K562 (cell line): ENCODE measurements at regions not wholly inside any gene's neighbourhood (a gene's known extent, or its start where the extent isn't known, plus 50 kb on each side); places are given as distances from the start of the nearest gene placed in this dataset.

ENCODE experiments used
- ATAC-seq: fragments of 200-7000 bp; cut with Tn5 transposase; 3 replicates; pipeline ENCODE4 v1.9.1; 2020; ENCODE audit warnings: moderate library complexity
- BruUV-seq: library from RNA; stranded (reverse); fragments of 400-500 nt; replicated peaks from 2 replicates; lab custom pipeline; 2021; lab: Mats Ljungman, UMichigan
- CTCF ChIA-PET: fragments of 300-600 bp; formaldehyde crosslinking; extraction: SDS; loops from one replicate; lab custom pipeline; 2021; ENCODE audit warnings: low intra/inter-chr PET ratio; lab: Yijun Ruan, JAX
- POLR2A ChIA-PET: fragments of 300-600, 350-650 bp; sonication (Branson Sonifier 250); formaldehyde crosslinking; extraction: SDS; loops from one replicate; lab custom pipeline; 2021; ENCODE audit warnings: antibody characterized with exemption, inconsistent platforms; lab: Yijun Ruan, JAX
- DNase-seq, 4 experiments: peaks; one replicate each; pipeline versions ENCODE4 v3.0.0 to v3.0.0-alpha.2; 2011 to 2018; ENCODE audit warnings: low spot score in 3 of 4, mixed read lengths in 3 of 4; ENCODE audit errors: extremely low read depth in 1 of 4
- FAIRE-seq: peaks from 2 replicates; lab custom pipeline; 2011; peaks lifted over from hg19 to GRCh38; lab: Jason Lieb, UNC
- H2AFZ ChIP-seq: 2 replicates; pipeline ENCODE4 v1.6.0; 2011; ENCODE audit warnings: low read depth, low read length, control low read depth, inconsistent platforms
- H3K27ac ChIP-seq: fragments of 200-600 bp; 3 replicates; pipeline ENCODE4 v1.8.0; 2011; ENCODE audit warnings: low read depth, mild to moderate bottlenecking, control low read depth, inconsistent platforms, low read length, moderate library complexity, mixed read lengths; ENCODE audit errors: extremely low read depth
- H3K27me3 ChIP-seq, 2 experiments: fragments of 300-600 bp in 1 of 2; 2 replicates in 1 of 2; 3 replicates in 1 of 2; pipeline versions ENCODE4 v1.6.0 to v1.8.0; 2011; ENCODE audit warnings: inconsistent platforms in 2 of 2, low read length in 2 of 2, mild to moderate bottlenecking in 1 of 2, mixed read lengths in 1 of 2, moderate library complexity in 1 of 2; ENCODE audit not compliant: control insufficient read depth in 2 of 2, insufficient read depth in 2 of 2
- H3K36me3 ChIP-seq: fragments of 300-600 bp; 3 replicates; pipeline ENCODE4 v1.8.0; 2011; ENCODE audit warnings: mild to moderate bottlenecking, low read length, inconsistent platforms; ENCODE audit not compliant: control insufficient read depth, insufficient read depth
- H3K4me1 ChIP-seq, 2 experiments: fragments of 200-600 bp in 1 of 2; replicated peaks in 1 of 2; 2 replicates in 1 of 2; 3 replicates in 1 of 2; pipeline versions ENCODE4 v1.5.1 to v1.8.0; 2011; ENCODE audit warnings: inconsistent platforms in 2 of 2, low read length in 2 of 2, mild to moderate bottlenecking in 1 of 2, mixed read lengths in 1 of 2, moderate library complexity in 1 of 2; ENCODE audit not compliant: control insufficient read depth in 2 of 2, insufficient read depth in 2 of 2
- H3K4me2 ChIP-seq: 2 replicates; pipeline ENCODE4 v1.6.1; 2011; ENCODE audit warnings: low read length, control low read depth, inconsistent platforms, mixed read lengths; ENCODE audit not compliant: insufficient read depth
- H3K4me3 ChIP-seq: fragments of 200-600 bp; sonication (generic), shearing (Covaris generic); 2 replicates; pipeline ENCODE4 v1.5.1; 2016; ENCODE audit warnings: control low read depth, inconsistent platforms
- H3K79me2 ChIP-seq: fragments of 200-600 bp; 3 replicates; pipeline ENCODE4 v1.8.0; 2011; ENCODE audit warnings: low read length, inconsistent platforms; ENCODE audit not compliant: control insufficient read depth, insufficient read depth
- H3K9ac ChIP-seq, 2 experiments: 2 replicates each; pipeline versions ENCODE4 v1.6.0 to v1.6.1; 2011; ENCODE audit warnings: low read depth in 2 of 2, low read length in 2 of 2, control low read depth in 1 of 2, inconsistent platforms in 1 of 2, mild to moderate bottlenecking in 1 of 2, mixed read lengths in 1 of 2; ENCODE audit not compliant: insufficient read depth in 1 of 2
- H3K9me1 ChIP-seq: one replicate; pipeline ENCODE4 v1.6.0; 2011; ENCODE audit warnings: inconsistent platforms, mild to moderate bottlenecking, low read length, moderate library complexity; ENCODE audit not compliant: control insufficient read depth, insufficient read depth
- H3K9me3 ChIP-seq: replicated peaks from 2 replicates; pipeline ENCODE4 v1.5.1; 2011; ENCODE audit warnings: low read depth, low read length, inconsistent platforms; ENCODE audit not compliant: control insufficient read depth, insufficient read depth
- H4K20me1 ChIP-seq: replicated peaks from 2 replicates; pipeline ENCODE4 v1.6.1; 2011; ENCODE audit warnings: low read length, inconsistent platforms, mixed read lengths; ENCODE audit not compliant: control insufficient read depth, insufficient read depth
- BRF1 ChIP-seq: IDR thresholded peaks from 3 replicates; pipeline ENCODE4 v1.6.1; 2011; ENCODE audit warnings: borderline replicate concordance, mild to moderate bottlenecking; ENCODE audit not compliant: insufficient read length; ENCODE audit errors: extremely low read depth
- GTF2B ChIP-seq: IDR thresholded peaks from 2 replicates; pipeline ENCODE4 v1.6.1; 2011; ENCODE audit not compliant: insufficient read length; ENCODE audit errors: extremely low read depth
- HDAC2 ChIP-seq: fragments of 450-650 bp; IDR thresholded peaks from 2 replicates; pipeline ENCODE4 v1.6.1; 2016; ENCODE audit warnings: mild to moderate bottlenecking
- PTTG1 ChIP-seq: fragments of 450-650 bp; IDR thresholded peaks from 2 replicates; pipeline ENCODE4 v1.6.1; 2016; ENCODE audit warnings: low read depth, mild to moderate bottlenecking, missing genetic modification characterization, missing compliant biosample characterization
- U2AF1 ChIP-seq: fragments of 200-400 bp; formaldehyde crosslinking; optimal IDR thresholded peaks from 2 replicates; pipeline ENCODE3; 2017; ENCODE audit warnings: mild to moderate bottlenecking, low read depth, low read length, moderate library complexity
- ZNF311 ChIP-seq: fragments of 250-450 bp; sonication (Bioruptor Pico); IDR thresholded peaks from 2 replicates; pipeline ENCODE4 v1.4.0; 2020; ENCODE audit warnings: mild to moderate bottlenecking, moderate library complexity
- WGBS: fragments of 100-300 bp; shearing (Covaris generic); methylation state at CpG from one replicate; pipeline ENCODE4 v1.1.6; 2016; ENCODE audit warnings: low coverage, mixed read lengths; ENCODE audit not compliant: insufficient coverage; ENCODE audit errors: missing lambda C conversion rate; 5-methylcytosine and 5-hydroxymethylcytosine counted together
- in situ Hi-C: fragments of 300-500 bp; cut with MboI; formaldehyde crosslinking; loops from 4 replicates; pipeline ENCODE4 v1.15.0; 2018; ENCODE audit warnings: inconsistent platforms, mixed read lengths
- intact Hi-C: fragments of 100-400 bp; cut with micrococcal nuclease; formaldehyde crosslinking; loops from 2 replicates; pipeline ENCODE4 v1.14.2; 2022

GRCh38 chr5:141756196-141756595, 74.2 kb upstream of the ARAP3 start:
- no peak for ATAC-seq
- TF ChIP-seq GTF2B (no peak), U2AF1 (no peak), BRF1 (no peak), HDAC2 (no peak), ZNF311 (no peak), PTTG1 (tag) (no peak)
- no peaks in the 10 kb centered on the region for H3K36me3 ChIP-seq
- H3K9me1 ChIP-seq: no peaks in the 10 kb centered on the region
- H3K9me3 ChIP-seq: no peaks in the 10 kb centered on the region
- DNase-seq: no peak
- no peak overlapping the region for H2AFZ ChIP-seq
- CTCF ChIA-PET: no interaction called here
- in situ Hi-C loops: no loop called here
- no peak for FAIRE-seq
- intact Hi-C loops: loop anchor here (5.0 kb wide), 1 partner anchor 56 kb away; no protein-coding TSS in a partner anchor
- no TSS peak for BruUV-seq
- POLR2A ChIA-PET: interaction anchor here (0.6 kb wide), 1 partner anchor 122 kb away, joined by 4 read pairs; the partner anchor contains the start of gene PCDH1
- H4K20me1 ChIP-seq: peaks cover 18% of the 10 kb centered on the region
- H3K9ac ChIP-seq: no peak overlapping the region
- no peak overlapping the region for H3K4me2 ChIP-seq
- no peak overlapping the region for H3K4me3 ChIP-seq
- H3K27me3 ChIP-seq: peaks cover 18 to 66% of the 10 kb centered on the region in 2 experiments; a peak in 4 of 5 replicates
- H3K4me1 ChIP-seq: peaks cover 0 to 5% of the 10 kb centered on the region in 2 experiments; a peak in 1 of 5 replicates
- no peaks in the 10 kb centered on the region for H3K79me2 ChIP-seq
- H3K27ac ChIP-seq: no peak overlapping the region
- WGBS: 7% methylated on average over 3 of the region's 3 CpGs
